ENCODE measurements at regions not wholly inside any gene's neighbourhood (a gene's known extent, or its start where the extent isn't known, plus 50 kb on each side); places are given as distances from the start of the nearest gene placed in this dataset.

- Mint-ChIP-seq H3K36me3 (ENCODE audit: unreplicated experiment) (no peaks in the 10 kb centered on the region), H3K4me3 (ENCODE audit: unreplicated experiment) (no peak overlapping the region), H3K9me3 (ENCODE audit: unreplicated experiment) (peaks cover 3% of the 10 kb centered on the region), H3K4me1 (ENCODE audit: low read depth, unreplicated experiment) (peaks cover 4% of the 10 kb centered on the region), H3K27me3 (ENCODE audit: unreplicated experiment) (peaks cover 2% of the 10 kb centered on the region), H3K27ac (ENCODE audit: unreplicated experiment) (no peak overlapping the region)
- no peak for TF ChIP-seq CTCF (IDR thresholded peaks at IDR 0.05; ENCODE audit: partially characterized antibody, unreplicated experiment)
- DNase-seq = no peak
These were observed 684.8 kb downstream of the QKI start for GRCh38 chr6:164099269-164099865.

- no peak overlapping the region for H3K4me3 Mint-ChIP-seq (ENCODE audit: unreplicated experiment)
- H3K27me3 Mint-ChIP-seq (ENCODE audit: unreplicated experiment) = peaks cover 2% of the 10 kb centered on the region
- H3K9me3 Mint-ChIP-seq (ENCODE audit: unreplicated experiment) = peaks cover 3% of the 10 kb centered on the region
- no peak for DNase-seq
- TF ChIP-seq CTCF (IDR thresholded peaks at IDR 0.05; ENCODE audit: partially characterized antibody, unreplicated experiment) = no peak
- H3K4me1 Mint-ChIP-seq (ENCODE audit: low read depth, unreplicated experiment) = peaks cover 4% of the 10 kb centered on the region
- H3K27ac Mint-ChIP-seq (ENCODE audit: unreplicated experiment) = no peak overlapping the region
- H3K36me3 Mint-ChIP-seq (ENCODE audit: unreplicated experiment) = no peaks in the 10 kb centered on the region
These were observed 684.3 kb downstream of the QKI start for GRCh38 chr6:164098857-164099267.

- peaks cover 4% of the 10 kb centered on the region for H3K4me1 Mint-ChIP-seq (ENCODE audit: low read depth, unreplicated experiment)
- no peaks in the 10 kb centered on the region for H3K36me3 Mint-ChIP-seq (ENCODE audit: unreplicated experiment)
- TF ChIP-seq CTCF (IDR thresholded peaks at IDR 0.05; ENCODE audit: partially characterized antibody, unreplicated experiment) = no peak
- DNase-seq = no peak
- peaks cover 2% of the 10 kb centered on the region for H3K27me3 Mint-ChIP-seq (ENCODE audit: unreplicated experiment)
- peaks cover 5% of the 10 kb centered on the region for H3K9me3 Mint-ChIP-seq (ENCODE audit: unreplicated experiment)
- H3K27ac Mint-ChIP-seq (ENCODE audit: unreplicated experiment) = no peak overlapping the region
- H3K4me3 Mint-ChIP-seq (ENCODE audit: unreplicated experiment) = no peak overlapping the region
These were observed 683.3 kb downstream of the QKI start for GRCh38 chr6:164097551-164098398.

- H3K4me3 Mint-ChIP-seq (ENCODE audit: unreplicated experiment) = no peak overlapping the region
- TF ChIP-seq CTCF (IDR thresholded peaks at IDR 0.05; ENCODE audit: partially characterized antibody, unreplicated experiment) = no peak
- peaks cover 2% of the 10 kb centered on the region for H3K27me3 Mint-ChIP-seq (ENCODE audit: unreplicated experiment)
- no peaks in the 10 kb centered on the region for H3K36me3 Mint-ChIP-seq (ENCODE audit: unreplicated experiment)
- no peak overlapping the region for H3K27ac Mint-ChIP-seq (ENCODE audit: unreplicated experiment)
- H3K4me1 Mint-ChIP-seq (ENCODE audit: low read depth, unreplicated experiment) = peaks cover 4% of the 10 kb centered on the region
- no peak for DNase-seq
- H3K9me3 Mint-ChIP-seq (ENCODE audit: unreplicated experiment) = peaks cover 5% of the 10 kb centered on the region
These were observed 682.5 kb downstream of the QKI start for GRCh38 chr6:164097056-164097455.

GRCh38 chr6:164095056-164095455 is 680.5 kb downstream of the QKI start:
- no peaks in the 10 kb centered on the region for H3K27me3 Mint-ChIP-seq (ENCODE audit: unreplicated experiment)
- H3K4me3 Mint-ChIP-seq (ENCODE audit: unreplicated experiment) = no peak overlapping the region
- peaks cover 4% of the 10 kb centered on the region for H3K4me1 Mint-ChIP-seq (ENCODE audit: low read depth, unreplicated experiment)
- H3K36me3 Mint-ChIP-seq (ENCODE audit: unreplicated experiment) = no peaks in the 10 kb centered on the region
- DNase-seq = no peak
- H3K9me3 Mint-ChIP-seq (ENCODE audit: unreplicated experiment) = peaks cover 5% of the 10 kb centered on the region
- H3K27ac Mint-ChIP-seq (ENCODE audit: unreplicated experiment) = no peak overlapping the region
- no peak for TF ChIP-seq CTCF (IDR thresholded peaks at IDR 0.05; ENCODE audit: partially characterized antibody, unreplicated experiment)
